HS-5 (cell line): ENCODE measurements at regions not wholly inside any gene's neighbourhood (a gene's known extent, or its start where the extent isn't known, plus 50 kb on each side); places are given as distances from the start of the nearest gene placed in this dataset.

Source experiments
- DNase-seq: peaks from one replicate; pipeline ENCODE4 v3.0.0-alpha.2; 2012; ENCODE audit warnings: low read depth

- no peak for DNase-seq
These were observed 163.7 kb downstream of the GXYLT1 start for GRCh38 chr12:41981013-41981412.

DNA sequence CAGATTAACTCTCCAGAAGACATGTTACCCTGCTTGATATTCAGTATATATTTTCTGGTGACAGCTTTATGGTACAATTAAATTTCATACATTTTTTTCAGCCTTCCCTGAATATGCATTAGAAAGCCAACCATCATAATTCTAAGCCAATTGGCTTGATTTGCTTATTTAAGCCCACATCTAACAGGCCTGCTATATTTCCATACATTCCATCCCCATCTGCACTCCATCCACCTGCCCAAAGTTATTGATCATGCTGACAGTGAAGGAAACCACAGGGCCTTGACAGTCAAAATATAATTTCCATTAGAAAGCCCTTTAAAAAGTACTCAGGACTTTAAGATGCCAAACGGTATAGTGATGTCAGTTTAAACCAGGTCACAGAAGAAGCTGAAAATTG lies 164.3 kb downstream of the GXYLT1 start:
- DNase-seq: no peak

GRCh38 chr12:41979574-41979973 lies 165.1 kb downstream of the GXYLT1 start:
- no peak for DNase-seq

DNA sequence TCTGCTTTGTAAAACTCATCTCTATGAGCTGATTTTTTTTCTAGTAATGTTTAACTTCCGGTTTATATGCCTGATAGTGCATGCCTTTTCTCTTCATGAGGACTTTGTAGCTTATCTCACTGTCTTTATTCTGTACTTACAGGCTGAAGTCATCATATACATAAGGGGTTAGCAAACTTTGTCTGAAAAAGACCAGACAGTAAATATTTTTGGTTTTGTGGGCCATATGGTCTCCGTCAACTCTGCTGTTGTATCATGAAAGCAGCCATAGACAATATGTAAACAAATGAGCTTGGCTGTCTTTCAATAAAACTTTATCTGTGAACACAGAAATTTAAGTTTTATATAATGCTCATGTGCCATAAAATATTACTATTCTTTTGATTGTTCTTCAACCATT lies 172.1 kb downstream of the GXYLT1 start:
- no peak for DNase-seq

GRCh38 chr12:41972196-41972595 lies 172.5 kb downstream of the GXYLT1 start:
- DNase-seq: no peak

DNA sequence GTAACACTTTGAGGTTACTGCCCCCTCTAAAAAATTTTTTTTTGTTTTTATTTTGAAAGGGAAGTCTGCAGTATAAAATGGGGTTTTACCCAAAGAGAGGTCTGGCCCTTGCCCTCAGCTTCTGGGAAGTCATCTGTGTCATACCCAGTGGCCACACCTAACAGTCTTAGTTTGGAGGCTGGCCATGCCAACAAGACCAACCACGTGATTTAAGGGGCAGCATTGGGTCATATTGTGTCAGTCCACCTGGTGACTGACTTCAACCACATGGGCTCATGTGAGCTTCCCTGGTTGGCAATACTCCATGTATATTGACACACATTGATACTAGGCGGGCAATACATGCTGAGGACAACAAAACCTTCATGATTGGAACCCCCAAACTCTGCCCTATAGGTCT lies 173.9 kb downstream of the GXYLT1 start:
- DNase-seq: no peak

DNA sequence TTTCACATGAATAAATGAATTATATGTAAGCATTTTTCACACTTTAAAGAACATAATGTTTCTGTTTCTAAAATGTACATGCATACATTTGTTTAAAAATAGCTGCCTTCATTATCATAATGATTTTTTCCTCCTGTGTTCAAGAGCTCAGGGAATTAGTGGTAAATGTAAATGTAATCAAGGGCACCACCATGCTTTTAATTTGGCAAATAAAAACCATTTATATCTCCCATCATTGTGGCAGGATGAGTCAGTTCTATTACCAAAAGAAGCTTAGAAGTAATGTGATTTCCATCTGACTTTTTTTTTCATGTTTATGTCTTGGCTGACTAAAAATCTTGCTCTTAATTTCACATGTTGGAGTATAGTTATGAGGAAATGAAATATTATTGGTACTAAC lies 176.1 kb downstream of the GXYLT1 start:
- DNase-seq: no peak

DNA sequence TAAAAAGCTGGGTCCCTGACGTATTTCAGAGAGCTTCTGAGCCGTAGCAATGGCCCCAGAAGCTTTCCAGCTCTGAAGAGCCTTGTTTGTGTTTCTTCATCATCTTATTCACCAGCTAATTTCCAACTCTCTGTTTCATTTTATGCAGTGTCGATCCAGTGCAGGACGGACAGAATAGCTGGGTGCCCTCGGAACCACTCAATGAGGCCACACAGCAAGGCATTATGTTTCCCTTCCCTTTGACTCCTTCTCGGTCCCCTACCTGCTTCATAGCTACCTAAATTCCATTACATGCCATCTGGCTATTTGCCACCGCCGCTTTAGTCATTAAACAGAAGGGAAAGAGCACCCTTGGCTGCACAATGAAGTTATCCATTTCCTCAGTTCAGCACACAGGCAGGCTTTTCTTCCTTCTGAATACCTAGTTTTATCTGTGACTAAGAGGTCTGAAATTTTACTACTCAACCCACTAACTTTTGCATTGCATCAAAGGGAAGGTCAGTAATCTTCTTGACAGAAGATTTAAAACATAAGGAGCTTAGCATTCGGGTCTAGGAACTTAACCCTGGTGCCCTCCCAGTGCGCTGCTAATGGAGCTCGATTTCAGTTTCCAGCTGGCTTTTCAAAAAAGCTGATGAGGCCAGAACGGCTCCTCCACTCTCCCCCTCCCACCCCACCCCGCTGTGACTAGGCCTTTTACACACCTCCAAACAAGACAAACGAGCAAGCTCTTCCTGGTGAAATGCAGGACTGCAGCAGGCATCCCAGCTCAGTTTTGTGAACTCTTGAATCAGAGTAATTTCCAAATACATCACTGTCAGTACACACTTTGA lies 176.8 kb downstream of the GXYLT1 start:
- no peak for DNase-seq

DNA sequence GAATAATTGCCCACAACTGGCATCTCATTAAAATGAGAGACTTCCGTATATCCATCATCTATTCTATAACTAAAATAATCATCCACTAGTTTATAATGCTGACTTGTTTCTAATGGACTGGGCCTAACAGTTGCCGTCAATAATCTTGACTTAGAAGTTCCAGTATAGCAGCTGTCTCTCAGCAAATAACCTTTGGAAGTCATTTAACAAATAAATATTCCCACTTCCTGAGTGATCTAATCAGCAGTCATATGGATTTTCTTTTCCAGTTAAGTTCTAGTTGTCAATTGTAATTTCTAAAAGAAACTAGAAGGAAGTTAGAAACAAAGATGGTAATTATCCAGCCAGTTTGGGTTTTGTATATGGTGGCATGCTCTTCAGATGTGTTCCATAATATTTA lies 177.8 kb downstream of the GXYLT1 start:
- DNase-seq: no peak

DNA sequence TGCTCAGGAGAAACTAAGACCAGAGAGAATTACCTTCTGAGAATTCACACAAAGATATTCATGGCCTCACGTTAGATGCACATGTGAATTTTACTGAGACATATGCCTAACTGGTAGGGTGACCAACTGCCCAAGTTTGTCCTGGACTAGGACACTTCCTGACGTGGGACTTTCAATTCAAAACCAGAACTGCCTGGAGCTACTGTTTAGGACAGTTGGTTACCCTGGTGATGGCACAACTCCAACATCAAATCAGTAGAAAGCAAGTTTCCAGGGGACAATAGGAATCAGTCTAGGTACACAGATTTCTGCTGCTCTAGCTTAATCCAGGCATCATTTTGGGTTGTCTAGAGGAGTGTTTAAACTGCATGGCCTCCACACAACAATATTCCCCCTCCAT lies 178.7 kb downstream of the GXYLT1 start:
- DNase-seq: no peak

DNA sequence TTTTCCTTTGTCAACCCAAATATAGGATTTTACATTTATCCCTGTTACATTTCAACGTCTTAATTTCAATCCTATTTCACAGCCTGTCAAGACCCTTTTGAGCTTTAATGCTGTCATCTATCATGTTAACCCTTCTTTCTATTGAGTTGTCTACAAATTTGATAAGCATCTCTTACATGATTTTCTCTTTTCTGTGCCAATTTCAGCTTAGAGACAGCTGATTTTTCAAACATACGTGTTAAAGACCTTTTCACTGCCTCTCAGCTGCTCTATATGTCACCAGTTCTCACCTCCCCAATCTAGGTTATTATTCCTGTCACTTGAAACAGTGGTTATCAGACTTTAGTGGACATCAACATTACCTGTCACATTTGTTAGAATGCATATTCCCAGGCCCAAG lies 181.3 kb downstream of the GXYLT1 start:
- no peak for DNase-seq

DNA sequence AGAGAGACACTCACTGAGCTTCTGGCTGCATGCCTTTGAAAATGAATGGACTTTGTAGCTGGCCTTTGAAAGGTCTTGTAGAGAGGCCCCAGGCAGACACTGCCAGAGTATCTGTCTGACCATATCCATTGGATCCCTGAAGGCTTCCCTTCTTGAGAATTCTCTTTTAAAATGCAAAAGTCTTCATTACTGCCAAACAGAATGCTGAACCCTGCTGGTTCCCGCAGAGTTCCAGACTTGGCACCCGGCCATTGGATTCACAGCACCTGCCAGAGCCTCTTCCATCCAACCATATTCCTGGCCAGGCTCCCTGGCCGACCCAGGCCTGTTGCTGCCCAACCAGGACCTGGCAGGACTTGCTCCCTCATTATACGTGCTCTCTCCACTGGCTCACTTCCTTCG lies 182.5 kb downstream of the GXYLT1 start:
- no peak for DNase-seq

GRCh38 chr12:41959271-41959670 lies 185.4 kb downstream of the GXYLT1 start:
- DNase-seq: no peak

GRCh38 chr12:41956353-41956752 lies 188.3 kb downstream of the GXYLT1 start:
- no peak for DNase-seq

DNA sequence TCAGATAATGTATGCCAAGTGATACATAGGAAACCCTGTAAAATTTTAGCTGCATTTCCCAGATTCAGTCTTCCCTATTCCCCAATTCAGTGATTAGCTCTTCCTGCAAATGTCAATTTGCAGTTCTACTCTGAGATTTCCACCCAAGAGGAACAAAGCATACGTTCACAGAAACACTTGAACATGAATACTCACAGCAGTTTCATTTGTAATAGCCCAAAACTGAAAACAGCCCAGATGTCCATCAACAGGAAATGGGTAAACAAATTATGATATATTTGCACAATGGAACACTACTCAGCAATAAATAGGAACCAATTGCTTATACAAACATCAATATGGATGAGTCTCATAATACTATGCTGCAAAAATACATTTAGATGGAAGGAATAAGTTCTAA lies 194.2 kb downstream of the GXYLT1 start:
- no peak for DNase-seq

DNA sequence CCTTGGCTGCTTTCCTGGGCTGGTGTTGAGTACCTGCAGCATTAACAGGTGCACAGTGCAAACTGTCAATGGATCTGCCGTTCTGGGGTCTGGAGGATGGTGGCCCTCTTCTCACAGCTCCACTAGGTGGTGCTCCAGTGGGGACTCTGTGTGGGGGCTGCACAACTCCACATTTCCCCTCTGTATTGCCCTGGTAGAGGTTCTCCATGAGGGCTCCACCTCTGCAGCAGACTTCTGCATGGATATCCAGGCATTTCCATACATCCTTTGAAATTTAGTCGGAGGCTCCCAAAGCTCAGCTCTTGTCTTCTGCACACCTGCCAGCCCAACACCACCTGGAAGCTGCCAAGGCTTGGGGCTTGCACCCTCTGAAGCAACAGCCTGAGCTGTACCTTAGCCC lies 198.6 kb downstream of the GXYLT1 start:
- DNase-seq: no peak

DNA sequence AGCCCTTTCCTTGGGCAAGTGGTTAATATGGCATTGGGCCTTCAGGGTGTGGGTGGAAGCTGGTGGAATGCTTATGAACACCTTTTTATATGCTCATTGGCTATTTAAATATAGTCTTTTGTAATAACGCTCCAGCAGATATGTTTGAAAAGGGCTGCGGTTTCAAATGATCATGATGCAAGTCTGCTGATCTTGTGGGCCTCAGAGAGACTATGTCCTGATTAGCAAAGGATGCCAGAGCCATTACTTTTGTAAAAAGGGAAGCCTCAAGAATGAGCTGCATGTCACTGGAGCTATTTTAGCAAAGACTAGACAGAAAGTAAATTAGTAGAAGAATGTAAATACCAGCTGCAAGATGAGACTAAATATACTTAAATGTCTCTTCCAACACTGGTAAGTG lies 200.5 kb downstream of the GXYLT1 start:
- DNase-seq: no peak

DNA sequence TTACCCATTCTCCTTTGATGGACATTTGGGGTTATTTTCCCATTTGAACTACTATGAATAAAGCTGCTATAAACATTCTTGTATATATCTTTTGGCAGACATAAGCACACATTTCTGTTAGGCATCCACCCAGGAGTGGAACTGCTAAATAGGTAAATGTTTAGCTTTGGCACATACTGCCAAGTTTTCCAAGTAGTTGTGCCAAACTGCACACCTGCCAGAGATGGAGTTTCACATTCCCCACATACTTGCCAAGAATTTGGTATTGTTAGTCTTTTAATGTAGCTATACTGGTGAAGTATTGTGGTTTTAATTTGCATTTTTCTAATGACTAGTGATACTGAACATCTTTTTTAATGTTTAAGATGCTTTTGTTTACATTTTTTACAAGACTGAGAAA lies 201.0 kb downstream of the GXYLT1 start:
- no peak for DNase-seq

DNA sequence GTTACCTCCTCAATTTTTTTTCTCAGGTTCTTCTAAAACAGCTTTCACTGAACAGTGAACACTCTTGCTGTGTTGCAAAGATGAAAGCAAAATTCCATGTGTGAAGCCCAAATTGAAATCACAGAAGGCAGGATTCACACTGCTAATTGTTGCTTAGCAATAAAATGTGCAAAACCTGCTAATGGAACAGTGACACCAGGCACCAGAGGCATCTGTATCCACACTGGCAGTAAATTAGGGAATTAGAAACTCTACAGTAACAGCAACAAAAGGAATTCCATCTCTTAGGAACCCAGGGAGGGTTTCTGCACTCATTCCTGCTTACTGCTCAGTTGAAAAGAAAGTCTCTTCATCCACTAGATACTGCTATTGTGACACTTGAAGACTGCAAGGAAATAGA lies 202.3 kb downstream of the GXYLT1 start:
- no peak for DNase-seq

DNA sequence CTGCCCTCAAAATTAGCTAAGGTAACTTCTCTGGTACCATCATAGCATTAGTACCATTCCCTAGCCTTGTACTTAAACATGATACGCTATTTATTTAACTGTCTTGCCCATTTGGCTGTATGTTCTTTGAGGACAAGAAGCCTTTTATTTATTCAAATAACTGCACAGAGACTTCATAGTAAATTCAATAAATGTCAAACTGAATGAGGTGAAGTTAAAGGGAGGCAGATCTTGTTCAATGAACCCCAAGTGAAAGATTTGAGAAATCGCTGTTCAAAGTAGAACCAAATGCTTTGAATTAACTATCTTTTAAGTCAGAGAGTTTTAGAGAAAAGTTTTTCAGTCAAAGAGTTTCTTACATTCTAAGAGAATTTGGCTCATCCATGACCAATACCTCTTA lies 203.6 kb downstream of the GXYLT1 start:
- DNase-seq: no peak

GRCh38 chr12:41940571-41940970 lies 204.1 kb downstream of the GXYLT1 start:
- DNase-seq: no peak

GRCh38 chr12:41936333-41936732 lies 208.3 kb downstream of the GXYLT1 start:
- no peak for DNase-seq

GRCh38 chr12:41935911-41936310 lies 208.8 kb downstream of the GXYLT1 start:
- no peak for DNase-seq

- DNase-seq: no peak
These were observed 212.1 kb downstream of the GXYLT1 start for GRCh38 chr12:41932470-41932991.
